ENCODE measurements at regions not wholly inside any gene's neighbourhood (a gene's known extent, or its start where the extent isn't known, plus 50 kb on each side); places are given as distances from the start of the nearest gene placed in this dataset.
"Not testable (repeated sequence)": the region's sequence is repeated elsewhere in the genome, so short reads cannot be mapped to it uniquely, and the experiment has no call there.

GRCh38 chrX:42832764-42833549, 55.0 kb upstream of the PPP1R2C start:
- H3K27me3 ChIP-seq (ENCODE audit: insufficient read depth, low read length, poor library complexity) = no peaks in the 10 kb centered on the region
- H3K4me1 ChIP-seq (ENCODE audit: control insufficient read depth, low read depth, low read length) = no peaks in the 10 kb centered on the region
- H3K4me2 ChIP-seq (ENCODE audit: low read length) = no peak overlapping the region
- WGBS (ENCODE audit: extremely low coverage, insufficient coverage, low lambda C conversion rate) = no CpG with 5 or more reads among the region's 5 CpGs
- no peak overlapping the region for H3K23ac ChIP-seq (ENCODE audit: low read length)
- H2AK5ac ChIP-seq (ENCODE audit: low read length) = no peak overlapping the region
- H3K4ac ChIP-seq (ENCODE audit: low read depth, low read length) = no peak overlapping the region
- DNase-seq = no peak
- H3K4me3 ChIP-seq (ENCODE audit: low read length) = no peak overlapping the region
- H2BK120ac ChIP-seq (ENCODE audit: low read depth, low read length) = no peak overlapping the region
- H3K79me1 ChIP-seq (ENCODE audit: low read length) = no peaks in the 10 kb centered on the region
- no peak overlapping the region for H2BK15ac ChIP-seq (replicated peaks; ENCODE audit: low read depth)
- no peak overlapping the region for H4K8ac ChIP-seq (ENCODE audit: low read depth, low read length)
- H3K27ac ChIP-seq (ENCODE audit: low read depth, low read length) = no peak overlapping the region
- no peak overlapping the region for H4K5ac ChIP-seq (ENCODE audit: low read length)
- no peaks in the 10 kb centered on the region for H3K36me3 ChIP-seq (ENCODE audit: control insufficient read depth, insufficient read depth, low read length)
- no peak overlapping the region for H3K18ac ChIP-seq (ENCODE audit: low read length)
- H3K56ac ChIP-seq (ENCODE audit: low read length) = no peak overlapping the region
- no peak overlapping the region for H2BK5ac ChIP-seq (ENCODE audit: low read length)
- H3K79me2 ChIP-seq (ENCODE audit: control insufficient read depth, insufficient read depth, low read length) = no peaks in the 10 kb centered on the region
- no peak overlapping the region for H3K9ac ChIP-seq (ENCODE audit: low read length)

GRCh38 chrX:42833550-42833940, 55.6 kb upstream of the PPP1R2C start:
- H2AK5ac ChIP-seq (ENCODE audit: low read length); H2BK5ac ChIP-seq (ENCODE audit: low read length); DNase-seq; H2BK120ac ChIP-seq (ENCODE audit: low read depth, low read length); H3K27ac ChIP-seq (ENCODE audit: low read depth, low read length); H3K18ac ChIP-seq (ENCODE audit: low read length); H3K4ac ChIP-seq (ENCODE audit: low read depth, low read length); H4K8ac ChIP-seq (ENCODE audit: low read depth, low read length); H3K4me1 ChIP-seq (ENCODE audit: control insufficient read depth, low read depth, low read length); H3K27me3 ChIP-seq (ENCODE audit: insufficient read depth, low read length, poor library complexity); H4K5ac ChIP-seq (ENCODE audit: low read length); H3K4me3 ChIP-seq (ENCODE audit: low read length); H3K36me3 ChIP-seq (ENCODE audit: control insufficient read depth, insufficient read depth, low read length); H3K79me2 ChIP-seq (ENCODE audit: control insufficient read depth, insufficient read depth, low read length); H3K23ac ChIP-seq (ENCODE audit: low read length); H3K56ac ChIP-seq (ENCODE audit: low read length); H2BK15ac ChIP-seq (replicated peaks; ENCODE audit: low read depth); H3K9ac ChIP-seq (ENCODE audit: low read length); H3K79me1 ChIP-seq (ENCODE audit: low read length); H3K4me2 ChIP-seq (ENCODE audit: low read length): not testable (repeated sequence)
- WGBS (ENCODE audit: extremely low coverage, insufficient coverage, low lambda C conversion rate) = no CpG with 5 or more reads among the region's 4 CpGs

GRCh38 chrX:42837101-42837726, 59.3 kb upstream of the PPP1R2C start:
- H3K79me2 ChIP-seq (ENCODE audit: control insufficient read depth, insufficient read depth, low read length) = no peaks in the 10 kb centered on the region
- H3K56ac ChIP-seq (ENCODE audit: low read length) = no peak overlapping the region
- H2AK5ac ChIP-seq (ENCODE audit: low read length) = no peak overlapping the region
- H3K36me3 ChIP-seq (ENCODE audit: control insufficient read depth, insufficient read depth, low read length) = no peaks in the 10 kb centered on the region
- WGBS (ENCODE audit: extremely low coverage, insufficient coverage, low lambda C conversion rate) = no CpG with 5 or more reads among the region's 4 CpGs
- no peaks in the 10 kb centered on the region for H3K79me1 ChIP-seq (ENCODE audit: low read length)
- no peak overlapping the region for H4K8ac ChIP-seq (ENCODE audit: low read depth, low read length)
- H3K27me3 ChIP-seq (ENCODE audit: insufficient read depth, low read length, poor library complexity) = no peaks in the 10 kb centered on the region
- no peak overlapping the region for H3K4ac ChIP-seq (ENCODE audit: low read depth, low read length)
- no peak overlapping the region for H4K5ac ChIP-seq (ENCODE audit: low read length)
- no peak for DNase-seq
- no peak overlapping the region for H3K18ac ChIP-seq (ENCODE audit: low read length)
- no peak overlapping the region for H3K4me3 ChIP-seq (ENCODE audit: low read length)
- H3K9ac ChIP-seq (ENCODE audit: low read length) = no peak overlapping the region
- H3K4me2 ChIP-seq (ENCODE audit: low read length) = no peak overlapping the region
- no peaks in the 10 kb centered on the region for H3K4me1 ChIP-seq (ENCODE audit: control insufficient read depth, low read depth, low read length)
- no peak overlapping the region for H2BK120ac ChIP-seq (ENCODE audit: low read depth, low read length)
- H3K23ac ChIP-seq (ENCODE audit: low read length) = no peak overlapping the region
- H3K27ac ChIP-seq (ENCODE audit: low read depth, low read length) = no peak overlapping the region
- no peak overlapping the region for H2BK5ac ChIP-seq (ENCODE audit: low read length)
- no peak overlapping the region for H2BK15ac ChIP-seq (replicated peaks; ENCODE audit: low read depth)

- Histone ChIP-seq H3K23ac (ENCODE audit: low read length) (no peak overlapping the region), H3K27ac (ENCODE audit: low read depth, low read length) (no peak overlapping the region), H4K5ac (ENCODE audit: low read length) (no peak overlapping the region), H3K18ac (ENCODE audit: low read length) (no peak overlapping the region), H3K56ac (ENCODE audit: low read length) (no peak overlapping the region), H3K4me1 (ENCODE audit: control insufficient read depth, low read depth, low read length) (no peaks in the 10 kb centered on the region), H3K4me3 (ENCODE audit: low read length) (no peak overlapping the region), H3K4ac (ENCODE audit: low read depth, low read length) (no peak overlapping the region), H4K8ac (ENCODE audit: low read depth, low read length) (no peak overlapping the region), H2AK5ac (ENCODE audit: low read length) (no peak overlapping the region), H3K27me3 (ENCODE audit: insufficient read depth, low read length, poor library complexity) (no peaks in the 10 kb centered on the region), H2BK120ac (ENCODE audit: low read depth, low read length) (no peak overlapping the region), H2BK5ac (ENCODE audit: low read length) (no peak overlapping the region), H2BK15ac (replicated peaks; ENCODE audit: low read depth) (no peak overlapping the region), H3K9ac (ENCODE audit: low read length) (no peak overlapping the region), H3K36me3 (ENCODE audit: control insufficient read depth, insufficient read depth, low read length) (no peaks in the 10 kb centered on the region), H3K4me2 (ENCODE audit: low read length) (no peak overlapping the region), H3K79me2 (ENCODE audit: control insufficient read depth, insufficient read depth, low read length) (no peaks in the 10 kb centered on the region), H3K79me1 (ENCODE audit: low read length) (no peaks in the 10 kb centered on the region)
- no peak for DNase-seq
These were observed 59.8 kb upstream of the PPP1R2C start for GRCh38 chrX:42837747-42838146.

GRCh38 chrX:42839632-42840031, 61.7 kb upstream of the PPP1R2C start:
- no peak for DNase-seq
- H2AK5ac ChIP-seq (ENCODE audit: low read length) = no peak overlapping the region
- H3K79me2 ChIP-seq (ENCODE audit: control insufficient read depth, insufficient read depth, low read length) = no peaks in the 10 kb centered on the region

GRCh38 chrX:42846741-42847140, 68.8 kb upstream of the PPP1R2C start:
- no CpG with 5 or more reads among the region's 1 CpG for WGBS (ENCODE audit: extremely low coverage, insufficient coverage, low lambda C conversion rate)
- DNase-seq = no peak
- no peak overlapping the region for H4K5ac ChIP-seq (ENCODE audit: low read length)
- no peaks in the 10 kb centered on the region for H3K79me2 ChIP-seq (ENCODE audit: control insufficient read depth, insufficient read depth, low read length)
- H3K4me1 ChIP-seq (ENCODE audit: control insufficient read depth, low read depth, low read length) = no peaks in the 10 kb centered on the region
- no peak overlapping the region for H3K4me2 ChIP-seq (ENCODE audit: low read length)
- H3K27me3 ChIP-seq (ENCODE audit: insufficient read depth, low read length, poor library complexity) = no peaks in the 10 kb centered on the region
- H2BK120ac ChIP-seq (ENCODE audit: low read depth, low read length) = no peak overlapping the region
- H3K23ac ChIP-seq (ENCODE audit: low read length) = no peak overlapping the region
- H3K27ac ChIP-seq (ENCODE audit: low read depth, low read length) = no peak overlapping the region
- no peak overlapping the region for H3K18ac ChIP-seq (ENCODE audit: low read length)
- H3K36me3 ChIP-seq (ENCODE audit: control insufficient read depth, insufficient read depth, low read length) = no peaks in the 10 kb centered on the region
- no peak overlapping the region for H3K9ac ChIP-seq (ENCODE audit: low read length)
- H2AK5ac ChIP-seq (ENCODE audit: low read length) = no peak overlapping the region
- no peak overlapping the region for H2BK5ac ChIP-seq (ENCODE audit: low read length)
- H3K56ac ChIP-seq (ENCODE audit: low read length) = no peak overlapping the region
- no peak overlapping the region for H3K4ac ChIP-seq (ENCODE audit: low read depth, low read length)
- no peaks in the 10 kb centered on the region for H3K79me1 ChIP-seq (ENCODE audit: low read length)
- H4K8ac ChIP-seq (ENCODE audit: low read depth, low read length) = no peak overlapping the region
- no peak overlapping the region for H3K4me3 ChIP-seq (ENCODE audit: low read length)
- no peak overlapping the region for H2BK15ac ChIP-seq (replicated peaks; ENCODE audit: low read depth)

More at GRCh38 chrX:42839632-42840031, 61.7 kb upstream of the PPP1R2C start:
- Histone ChIP-seq H3K23ac (ENCODE audit: low read length) (no peak overlapping the region), H4K8ac (ENCODE audit: low read depth, low read length) (no peak overlapping the region), H2BK15ac (replicated peaks; ENCODE audit: low read depth) (no peak overlapping the region), H3K27me3 (ENCODE audit: insufficient read depth, low read length, poor library complexity) (no peaks in the 10 kb centered on the region), H3K79me1 (ENCODE audit: low read length) (no peaks in the 10 kb centered on the region), H3K27ac (ENCODE audit: low read depth, low read length) (no peak overlapping the region), H3K18ac (ENCODE audit: low read length) (no peak overlapping the region), H2BK120ac (ENCODE audit: low read depth, low read length) (no peak overlapping the region), H3K4ac (ENCODE audit: low read depth, low read length) (no peak overlapping the region), H4K5ac (ENCODE audit: low read length) (no peak overlapping the region), H3K56ac (ENCODE audit: low read length) (no peak overlapping the region), H3K9ac (ENCODE audit: low read length) (no peak overlapping the region), H3K4me2 (ENCODE audit: low read length) (no peak overlapping the region), H3K4me1 (ENCODE audit: control insufficient read depth, low read depth, low read length) (no peaks in the 10 kb centered on the region), H3K36me3 (ENCODE audit: control insufficient read depth, insufficient read depth, low read length) (no peaks in the 10 kb centered on the region), H2BK5ac (ENCODE audit: low read length) (no peak overlapping the region), H3K4me3 (ENCODE audit: low read length) (no peak overlapping the region)

Measured in mesendoderm (in vitro differentiated cells).